GM20000 (cell line): ENCODE measurements at regions not wholly inside any gene's neighbourhood (a gene's known extent, or its start where the extent isn't known, plus 50 kb on each side); places are given as distances from the start of the nearest gene placed in this dataset.

Source experiments
- DNase-seq: peaks from one replicate; pipeline ENCODE4 v3.0.0; 2012; ENCODE audit warnings: low spot score
- TF ChIP-seq, protein P1 (sequence below): IDR thresholded peaks from 2 replicates; pipeline ENCODE4 v1.5.1; 2012; ENCODE audit warnings: mild to moderate bottlenecking, control low read depth; ENCODE audit errors: extremely low read depth, missing control alignments

DNA sequence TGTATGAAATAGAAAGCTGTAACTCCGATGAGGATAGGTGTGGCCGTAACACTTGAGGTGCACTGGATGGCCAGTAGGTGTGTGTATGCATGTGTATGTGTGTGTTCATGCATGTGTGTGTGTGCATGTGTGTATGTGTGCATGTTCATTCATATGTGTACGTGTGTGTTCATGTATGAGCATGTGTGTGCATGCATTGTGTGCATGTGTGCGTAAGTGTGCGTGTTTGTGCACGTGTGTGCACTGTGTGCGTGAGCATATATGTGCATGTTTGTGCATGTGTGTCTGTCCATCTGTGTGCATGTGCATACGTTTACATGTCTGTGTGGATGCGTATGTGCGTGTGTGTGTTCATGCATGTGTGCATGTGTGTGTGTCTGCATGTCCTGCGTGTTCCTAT lies 145.5 kb downstream of the C16orf95 start:
- DNase-seq: no peak
- TF ChIP-seq, protein P1, sequence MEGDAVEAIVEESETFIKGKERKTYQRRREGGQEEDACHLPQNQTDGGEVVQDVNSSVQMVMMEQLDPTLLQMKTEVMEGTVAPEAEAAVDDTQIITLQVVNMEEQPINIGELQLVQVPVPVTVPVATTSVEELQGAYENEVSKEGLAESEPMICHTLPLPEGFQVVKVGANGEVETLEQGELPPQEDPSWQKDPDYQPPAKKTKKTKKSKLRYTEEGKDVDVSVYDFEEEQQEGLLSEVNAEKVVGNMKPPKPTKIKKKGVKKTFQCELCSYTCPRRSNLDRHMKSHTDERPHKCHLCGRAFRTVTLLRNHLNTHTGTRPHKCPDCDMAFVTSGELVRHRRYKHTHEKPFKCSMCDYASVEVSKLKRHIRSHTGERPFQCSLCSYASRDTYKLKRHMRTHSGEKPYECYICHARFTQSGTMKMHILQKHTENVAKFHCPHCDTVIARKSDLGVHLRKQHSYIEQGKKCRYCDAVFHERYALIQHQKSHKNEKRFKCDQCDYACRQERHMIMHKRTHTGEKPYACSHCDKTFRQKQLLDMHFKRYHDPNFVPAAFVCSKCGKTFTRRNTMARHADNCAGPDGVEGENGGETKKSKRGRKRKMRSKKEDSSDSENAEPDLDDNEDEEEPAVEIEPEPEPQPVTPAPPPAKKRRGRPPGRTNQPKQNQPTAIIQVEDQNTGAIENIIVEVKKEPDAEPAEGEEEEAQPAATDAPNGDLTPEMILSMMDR: no peak

DNA sequence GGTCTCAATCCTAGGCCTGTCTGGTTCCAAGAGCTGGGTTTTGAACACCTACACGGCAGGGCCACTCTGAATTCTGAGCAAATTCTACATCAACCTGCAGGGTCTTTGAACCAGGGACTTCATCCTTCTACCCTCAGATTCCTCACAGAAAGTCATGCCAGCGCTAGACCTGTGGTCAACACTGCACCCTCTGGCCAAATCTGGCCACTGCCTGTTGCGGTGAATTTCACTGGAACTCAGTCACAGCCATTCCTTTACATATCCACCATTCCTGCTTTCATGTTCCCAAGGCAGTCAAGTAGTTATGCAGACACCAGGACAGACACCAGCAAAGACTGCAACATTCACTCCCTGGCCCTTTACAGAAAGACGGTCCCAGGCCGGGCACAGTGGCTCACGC lies 144.6 kb downstream of the C16orf95 start:
- TF ChIP-seq, protein P1: no peak
- DNase-seq: no peak

DNA sequence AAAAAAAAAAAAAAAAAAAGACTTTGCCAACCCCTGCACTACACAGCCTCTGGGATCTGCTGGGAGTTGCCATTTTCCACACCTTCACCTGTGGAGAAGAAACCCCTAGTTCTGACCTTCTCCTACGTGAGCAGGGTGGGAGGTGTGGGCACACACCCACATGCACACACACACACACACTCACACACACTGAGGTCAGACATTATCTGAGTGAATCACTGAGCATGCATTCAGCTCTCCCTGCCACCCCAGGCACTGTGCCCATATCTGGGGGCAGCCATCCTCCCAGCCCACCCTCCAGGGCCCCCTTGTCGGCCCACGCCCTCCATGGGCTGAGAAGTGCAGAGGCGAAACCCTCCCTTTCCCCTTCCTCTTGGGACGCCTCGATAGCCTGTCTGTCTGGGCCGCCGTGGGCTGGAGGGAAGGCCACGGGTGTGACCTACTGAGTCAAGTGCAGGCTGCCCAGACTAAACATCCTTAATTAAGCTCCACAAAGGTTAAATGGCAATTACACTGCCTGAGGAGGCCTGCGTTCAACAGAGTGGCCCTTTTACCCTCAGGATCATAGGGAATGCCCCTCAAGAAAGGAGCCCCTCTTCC lies 143.8 kb downstream of the C16orf95 start:
- no peak for DNase-seq
- TF ChIP-seq, protein P1: no peak

DNA sequence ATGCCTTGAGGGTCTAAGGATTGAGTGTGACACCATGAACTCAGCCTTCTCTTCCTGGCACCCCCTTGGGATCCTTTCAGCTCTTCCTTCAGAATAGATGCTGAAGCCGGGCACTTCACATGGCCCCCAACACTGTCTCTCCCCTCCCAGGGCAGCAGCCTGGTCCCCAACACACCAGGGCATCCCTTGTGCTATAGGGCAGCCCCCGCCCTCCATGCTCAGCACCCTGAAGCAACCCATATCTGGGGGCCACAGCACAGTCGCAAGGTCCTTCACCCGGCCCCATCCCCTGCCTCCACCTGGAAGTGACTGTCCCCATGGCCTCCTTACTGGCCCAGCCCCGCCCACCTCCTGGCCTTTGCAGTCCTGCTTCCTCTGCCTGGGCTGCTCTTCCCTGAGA lies 143.1 kb downstream of the C16orf95 start:
- TF ChIP-seq, protein P1: no peak
- no peak for DNase-seq

DNA sequence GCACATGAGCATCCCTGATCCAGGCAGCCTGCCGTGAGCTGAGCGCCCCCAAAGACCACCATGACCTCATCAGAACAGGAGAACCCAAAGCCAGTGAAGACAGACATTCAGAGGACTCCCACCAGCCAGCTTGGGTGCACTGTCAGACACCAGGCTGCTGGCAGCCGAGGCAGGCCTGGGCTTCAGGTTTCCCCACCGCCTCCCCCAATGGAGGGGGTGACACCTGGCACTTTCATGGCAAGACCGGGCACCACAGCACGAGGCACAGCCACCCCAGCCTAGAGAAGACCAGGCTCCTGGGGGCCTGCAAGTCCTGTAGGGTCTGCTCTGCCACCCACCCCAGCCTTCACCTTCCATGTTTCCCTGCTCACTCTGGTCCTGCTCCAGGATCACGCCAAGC lies 140.5 kb downstream of the C16orf95 start:
- TF ChIP-seq, protein P1: no peak
- no peak for DNase-seq

DNA sequence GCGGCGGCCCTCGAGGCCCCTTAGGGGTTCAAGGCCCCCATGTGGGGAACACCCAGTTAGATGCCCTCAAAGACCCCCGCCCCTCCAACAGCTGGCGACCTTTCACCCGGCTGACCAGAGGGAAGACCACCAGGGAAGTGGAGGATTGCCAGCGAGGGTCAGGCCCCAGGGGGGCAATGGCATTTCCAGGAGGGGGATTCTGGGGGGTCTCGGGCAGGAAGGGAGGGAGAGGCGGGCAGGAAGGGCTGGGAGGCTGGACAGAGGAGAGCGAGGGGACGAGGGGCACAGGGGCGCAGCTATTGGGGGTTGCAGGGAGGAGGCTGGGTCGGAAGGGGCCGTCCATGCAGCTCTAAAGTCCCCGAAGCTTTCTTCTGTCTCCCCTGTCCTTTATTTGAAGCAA lies 139.5 kb downstream of the C16orf95 start:
- no peak for DNase-seq
- TF ChIP-seq, protein P1: no peak

DNA sequence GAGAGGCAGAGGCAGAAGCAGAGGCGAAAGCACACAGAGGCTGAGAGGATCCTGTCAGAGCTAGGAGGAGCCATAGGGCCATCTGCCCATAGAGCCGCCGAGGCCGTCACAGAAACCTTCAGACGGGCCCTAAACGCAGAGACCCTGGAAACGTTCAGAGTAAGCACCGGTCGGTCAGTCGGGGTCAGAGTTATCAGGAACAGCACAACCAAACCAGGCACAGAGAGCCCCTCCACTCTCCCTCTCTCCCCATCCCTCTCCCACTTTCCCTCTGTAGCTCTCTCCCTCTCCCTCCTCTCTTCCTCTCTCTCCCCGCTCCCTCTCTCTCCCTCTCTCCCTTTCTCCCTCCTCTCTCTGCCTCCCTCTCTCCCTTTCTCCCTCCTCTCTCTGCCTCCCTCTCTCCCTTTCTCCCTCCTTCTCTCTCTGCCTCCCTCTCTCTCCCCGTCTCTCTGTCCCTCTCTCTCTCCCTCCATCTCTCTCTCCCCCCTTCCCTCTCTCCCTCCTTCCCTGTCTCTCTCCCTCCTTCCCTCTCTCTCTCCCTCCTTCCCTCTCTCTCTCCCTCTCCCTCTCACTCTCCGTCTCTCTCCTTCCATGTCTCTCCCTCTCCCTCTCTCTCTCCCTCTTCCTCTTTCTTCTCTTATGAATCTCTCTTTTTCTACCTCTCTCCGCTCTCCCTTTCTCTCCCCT lies 138.9 kb downstream of the C16orf95 start:
- TF ChIP-seq, protein P1: no peak
- no peak for DNase-seq
